ENCODE measurements at regions not wholly inside any gene's neighbourhood (a gene's known extent, or its start where the extent isn't known, plus 50 kb on each side); places are given as distances from the start of the nearest gene placed in this dataset.

DNA sequence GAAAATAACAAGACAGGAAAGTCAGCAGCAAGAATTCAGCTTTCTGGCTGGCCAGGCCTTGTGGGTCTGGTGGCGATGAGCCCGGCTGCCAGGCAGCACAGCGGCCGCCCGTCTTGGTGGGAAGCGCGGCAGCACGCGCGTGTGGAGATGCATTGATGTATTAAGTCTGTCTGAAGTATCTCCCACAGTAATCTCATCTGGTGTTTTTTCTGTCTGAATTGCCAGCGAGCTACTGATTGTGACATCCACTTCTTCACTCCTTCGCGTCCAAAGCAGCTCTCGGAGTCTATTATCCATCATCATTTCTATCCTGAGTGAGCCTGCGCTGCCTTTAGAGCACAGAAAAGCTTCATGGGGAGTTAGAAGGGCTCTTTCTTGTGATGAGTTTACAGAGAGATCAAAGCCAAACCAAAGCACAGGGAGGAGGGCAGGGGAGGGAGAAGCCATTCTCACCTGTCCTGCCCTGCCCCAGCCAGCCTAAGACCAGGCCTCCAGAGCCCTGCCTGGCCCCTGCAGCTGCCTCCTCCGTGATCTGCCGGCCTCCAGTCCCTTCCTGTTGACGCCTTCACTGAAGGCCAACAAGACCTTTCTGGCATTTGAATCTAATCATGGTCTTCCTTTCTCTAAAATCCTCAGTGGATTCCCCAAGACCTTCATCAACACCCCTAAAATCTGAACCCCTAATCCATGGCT lies 1419.0 kb downstream of the TBC1D22A start:
- no peak for TF ChIP-seq CTCF (IDR thresholded peaks at IDR 0.05; ENCODE audit: low read depth, low read length)
- no peaks in the 10 kb centered on the region for H3K4me1 ChIP-seq (ENCODE audit: low read depth)
- no peak overlapping the region for H3K27ac ChIP-seq
- H3K27me3 ChIP-seq = no peaks in the 10 kb centered on the region
- no peak for DNase-seq (ENCODE audit: low read depth in 1 of 2, low spot score in 1 of 2)
- H3K9me3 ChIP-seq (ENCODE audit: low read depth) = no peaks in the 10 kb centered on the region
- H3K36me3 ChIP-seq = no peaks in the 10 kb centered on the region
- no peak overlapping the region for H3K4me3 ChIP-seq

DNA sequence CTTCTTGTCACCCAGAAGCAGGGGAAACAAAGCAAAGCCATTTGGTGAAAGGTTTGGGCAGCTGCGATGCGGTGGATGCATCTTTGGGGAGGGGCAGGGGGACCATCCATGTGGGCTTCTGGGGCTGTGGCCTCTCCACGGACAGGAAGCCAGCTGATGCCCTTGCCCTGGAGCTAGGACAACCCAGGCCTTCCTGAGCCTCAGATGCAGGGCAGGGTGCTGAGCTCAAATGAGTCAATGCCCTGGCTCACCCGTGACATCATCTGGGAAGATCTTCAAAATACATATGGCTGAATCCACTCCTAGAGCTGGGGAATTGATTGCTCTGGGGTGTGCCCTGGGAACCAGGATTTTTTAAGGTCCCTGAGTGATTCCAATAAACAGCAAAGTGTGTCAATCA lies 1418.2 kb downstream of the TBC1D22A start:
- Histone ChIP-seq H3K27me3 (no peaks in the 10 kb centered on the region), H3K4me3 (no peak overlapping the region), H3K27ac (no peak overlapping the region), H3K9me3 (ENCODE audit: low read depth) (no peaks in the 10 kb centered on the region), H3K36me3 (no peaks in the 10 kb centered on the region), H3K4me1 (ENCODE audit: low read depth) (no peaks in the 10 kb centered on the region)
- TF ChIP-seq CTCF (IDR thresholded peaks at IDR 0.05; ENCODE audit: low read depth, low read length) = no peak
- DNase-seq (ENCODE audit: low read depth in 1 of 2, low spot score in 1 of 2) = no peak

DNA sequence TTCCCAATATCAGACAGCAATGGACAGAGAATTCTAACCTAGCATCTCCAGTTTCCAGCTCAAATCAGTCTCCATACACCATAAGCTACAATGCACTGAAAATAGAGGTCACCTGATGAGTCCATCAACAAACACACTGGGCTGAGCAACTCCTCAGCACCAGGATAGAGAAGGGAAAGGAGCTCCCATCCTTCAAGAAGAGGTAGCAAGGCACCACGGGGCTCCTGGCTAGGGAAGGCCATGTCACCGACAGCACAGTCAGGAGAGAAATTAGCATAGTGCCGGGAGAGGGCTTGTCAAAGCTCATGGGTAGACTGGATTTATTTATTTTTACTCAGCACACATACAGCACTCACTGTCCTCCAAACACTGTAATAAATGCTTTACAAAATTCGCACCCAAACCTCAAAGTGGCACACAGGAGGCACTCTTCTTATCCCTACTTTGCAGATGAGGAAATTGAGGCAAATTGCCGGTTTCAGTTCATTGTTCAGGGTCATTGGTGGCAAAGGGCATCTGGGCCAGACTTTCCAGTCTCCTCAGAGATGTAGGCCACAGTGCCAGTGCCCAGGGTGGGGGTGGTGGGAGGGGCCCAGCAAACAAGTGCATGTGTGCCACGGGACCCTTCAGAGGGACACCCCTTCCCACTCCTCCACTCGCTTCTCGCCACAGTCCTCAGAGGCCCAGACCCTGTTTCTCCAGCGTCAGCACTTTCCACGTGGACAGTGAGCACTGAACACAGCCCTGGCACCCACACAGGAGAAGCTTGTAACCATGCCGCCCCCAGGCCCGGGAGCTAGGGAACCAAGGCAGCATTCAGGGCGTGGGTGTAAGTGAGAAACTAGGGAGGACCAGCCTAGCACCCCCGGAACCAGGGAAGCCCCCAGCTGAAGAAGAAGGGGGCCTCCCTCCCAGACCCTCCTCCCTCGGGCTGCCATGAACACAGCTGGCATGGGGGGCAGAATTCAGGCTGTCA lies 1417.4 kb downstream of the TBC1D22A start:
- Histone ChIP-seq H3K27me3 (no peaks in the 10 kb centered on the region), H3K9me3 (ENCODE audit: low read depth) (no peaks in the 10 kb centered on the region), H3K4me3 (no peak overlapping the region), H3K27ac (no peak overlapping the region), H3K4me1 (ENCODE audit: low read depth) (no peaks in the 10 kb centered on the region), H3K36me3 (no peaks in the 10 kb centered on the region)
- DNase-seq (ENCODE audit: low read depth in 1 of 2, low spot score in 1 of 2) = no peak
- TF ChIP-seq CTCF (IDR thresholded peaks at IDR 0.05; ENCODE audit: low read depth, low read length) = no peak

DNA sequence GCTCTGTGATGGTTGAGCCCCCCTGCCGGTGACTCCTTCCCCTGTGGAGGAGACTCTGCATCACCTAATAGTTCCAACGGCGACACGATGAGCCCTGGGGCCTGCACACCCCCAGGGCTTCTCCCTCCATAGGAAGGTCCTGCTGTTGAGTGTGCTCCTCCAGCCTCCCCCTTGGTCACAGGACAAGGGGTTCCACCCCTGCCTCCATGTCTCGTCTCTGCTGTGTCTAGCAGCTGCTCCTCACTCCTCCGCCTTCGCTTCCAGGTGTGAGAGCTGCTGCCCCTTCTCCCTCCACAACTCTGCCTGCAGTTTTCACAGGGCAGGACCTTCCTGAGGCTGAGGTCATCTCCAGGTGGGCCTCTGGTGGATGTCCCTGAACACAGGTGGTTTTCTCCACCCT lies 1416.1 kb downstream of the TBC1D22A start:
- H3K4me3 ChIP-seq = no peak overlapping the region
- H3K36me3 ChIP-seq = no peaks in the 10 kb centered on the region
- no peak overlapping the region for H3K27ac ChIP-seq
- no peak for DNase-seq (ENCODE audit: low read depth in 1 of 2, low spot score in 1 of 2)
- H3K9me3 ChIP-seq (ENCODE audit: low read depth) = no peaks in the 10 kb centered on the region
- TF ChIP-seq CTCF (IDR thresholded peaks at IDR 0.05; ENCODE audit: low read depth, low read length) = no peak
- H3K27me3 ChIP-seq = no peaks in the 10 kb centered on the region
- no peaks in the 10 kb centered on the region for H3K4me1 ChIP-seq (ENCODE audit: low read depth)

GRCh38 chr22:48177631-48178030 lies 1415.2 kb downstream of the TBC1D22A start:
- Histone ChIP-seq H3K4me3 (no peak overlapping the region), H3K9me3 (ENCODE audit: low read depth) (no peaks in the 10 kb centered on the region), H3K36me3 (no peaks in the 10 kb centered on the region), H3K27me3 (no peaks in the 10 kb centered on the region), H3K27ac (no peak overlapping the region), H3K4me1 (ENCODE audit: low read depth) (no peaks in the 10 kb centered on the region)
- no peak for DNase-seq (ENCODE audit: low read depth in 1 of 2, low spot score in 1 of 2)
- TF ChIP-seq CTCF (IDR thresholded peaks at IDR 0.05; ENCODE audit: low read depth, low read length) = no peak
